GM10248 (cell line): ENCODE measurements at regions not wholly inside any gene's neighbourhood (a gene's known extent, or its start where the extent isn't known, plus 50 kb on each side); places are given as distances from the start of the nearest gene placed in this dataset.

ENCODE experiments used
- CTCF ChIA-PET: fragments of 300-600 bp; sonication (Branson Sonifier 250); formaldehyde crosslinking; extraction: SDS; loops from one replicate; lab custom pipeline; 2021; ENCODE audit warnings: antibody characterized with exemption; lab: Yijun Ruan, JAX
- POLR2A ChIA-PET: fragments of 350-650 bp; sonication (Branson Sonifier 250); formaldehyde crosslinking; extraction: SDS; loops from one replicate; lab custom pipeline; 2020; ENCODE audit warnings: antibody characterized with exemption; lab: Yijun Ruan, JAX
- DNase-seq: peaks from one replicate; pipeline ENCODE4 v3.0.0; 2012; ENCODE audit errors: extremely low spot score
- TF ChIP-seq, protein P1 (sequence below): IDR thresholded peaks from 2 replicates; pipeline ENCODE4 v1.5.1; 2012; ENCODE audit warnings: mild to moderate bottlenecking, low read depth; ENCODE audit errors: extremely low read depth, missing control alignments, control extremely low read depth

DNA sequence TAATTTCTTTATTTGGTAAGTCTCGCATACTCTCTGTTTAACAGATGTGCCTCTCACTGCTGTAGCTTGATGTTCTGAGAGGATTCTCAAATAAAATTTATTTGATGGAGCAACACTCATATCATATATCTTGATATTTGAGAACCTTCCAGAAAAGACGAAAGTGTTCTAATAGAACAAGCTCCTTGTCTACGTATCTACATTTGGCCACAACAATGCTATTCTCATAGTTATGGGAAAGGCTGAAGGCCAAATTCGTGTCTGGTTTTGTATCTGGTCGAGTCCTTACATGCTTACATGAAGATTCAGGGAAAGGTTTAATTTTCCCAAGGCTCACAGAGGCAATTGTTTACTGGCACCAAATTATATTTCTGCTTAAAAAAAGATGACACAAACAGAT is 186.7 kb upstream of the SLC38A2 start:
- CTCF ChIA-PET = no interaction called here
- TF ChIP-seq, protein P1, sequence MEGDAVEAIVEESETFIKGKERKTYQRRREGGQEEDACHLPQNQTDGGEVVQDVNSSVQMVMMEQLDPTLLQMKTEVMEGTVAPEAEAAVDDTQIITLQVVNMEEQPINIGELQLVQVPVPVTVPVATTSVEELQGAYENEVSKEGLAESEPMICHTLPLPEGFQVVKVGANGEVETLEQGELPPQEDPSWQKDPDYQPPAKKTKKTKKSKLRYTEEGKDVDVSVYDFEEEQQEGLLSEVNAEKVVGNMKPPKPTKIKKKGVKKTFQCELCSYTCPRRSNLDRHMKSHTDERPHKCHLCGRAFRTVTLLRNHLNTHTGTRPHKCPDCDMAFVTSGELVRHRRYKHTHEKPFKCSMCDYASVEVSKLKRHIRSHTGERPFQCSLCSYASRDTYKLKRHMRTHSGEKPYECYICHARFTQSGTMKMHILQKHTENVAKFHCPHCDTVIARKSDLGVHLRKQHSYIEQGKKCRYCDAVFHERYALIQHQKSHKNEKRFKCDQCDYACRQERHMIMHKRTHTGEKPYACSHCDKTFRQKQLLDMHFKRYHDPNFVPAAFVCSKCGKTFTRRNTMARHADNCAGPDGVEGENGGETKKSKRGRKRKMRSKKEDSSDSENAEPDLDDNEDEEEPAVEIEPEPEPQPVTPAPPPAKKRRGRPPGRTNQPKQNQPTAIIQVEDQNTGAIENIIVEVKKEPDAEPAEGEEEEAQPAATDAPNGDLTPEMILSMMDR = no peak
- POLR2A ChIA-PET = no interaction called here
- no peak for DNase-seq

DNA sequence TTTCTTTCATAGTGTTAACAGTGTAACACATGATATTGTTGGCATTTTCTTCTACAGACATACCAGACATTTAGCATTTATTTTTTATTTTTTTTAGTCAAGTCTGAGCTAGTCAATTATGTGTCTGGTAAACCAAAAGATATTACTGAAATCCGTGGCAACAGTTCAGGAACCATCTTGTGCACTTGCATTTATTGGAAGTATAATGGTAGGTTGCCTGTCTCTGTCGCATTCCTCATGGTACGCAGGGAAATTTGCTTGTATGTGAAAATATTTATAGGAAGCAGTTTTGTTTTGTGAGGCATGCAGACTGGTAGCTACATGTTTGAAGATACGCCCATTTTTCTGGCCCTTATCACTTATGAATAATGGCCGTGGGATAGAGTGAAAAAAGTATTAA is 186.1 kb upstream of the SLC38A2 start:
- TF ChIP-seq, protein P1 = no peak
- ChIA-PET POLR2A (no interaction called here), CTCF (interaction anchor here (1.3 kb wide), 1 partner anchor 14 kb away, joined by 3 read pairs; no protein-coding TSS in a partner anchor)
- DNase-seq = no peak

DNA sequence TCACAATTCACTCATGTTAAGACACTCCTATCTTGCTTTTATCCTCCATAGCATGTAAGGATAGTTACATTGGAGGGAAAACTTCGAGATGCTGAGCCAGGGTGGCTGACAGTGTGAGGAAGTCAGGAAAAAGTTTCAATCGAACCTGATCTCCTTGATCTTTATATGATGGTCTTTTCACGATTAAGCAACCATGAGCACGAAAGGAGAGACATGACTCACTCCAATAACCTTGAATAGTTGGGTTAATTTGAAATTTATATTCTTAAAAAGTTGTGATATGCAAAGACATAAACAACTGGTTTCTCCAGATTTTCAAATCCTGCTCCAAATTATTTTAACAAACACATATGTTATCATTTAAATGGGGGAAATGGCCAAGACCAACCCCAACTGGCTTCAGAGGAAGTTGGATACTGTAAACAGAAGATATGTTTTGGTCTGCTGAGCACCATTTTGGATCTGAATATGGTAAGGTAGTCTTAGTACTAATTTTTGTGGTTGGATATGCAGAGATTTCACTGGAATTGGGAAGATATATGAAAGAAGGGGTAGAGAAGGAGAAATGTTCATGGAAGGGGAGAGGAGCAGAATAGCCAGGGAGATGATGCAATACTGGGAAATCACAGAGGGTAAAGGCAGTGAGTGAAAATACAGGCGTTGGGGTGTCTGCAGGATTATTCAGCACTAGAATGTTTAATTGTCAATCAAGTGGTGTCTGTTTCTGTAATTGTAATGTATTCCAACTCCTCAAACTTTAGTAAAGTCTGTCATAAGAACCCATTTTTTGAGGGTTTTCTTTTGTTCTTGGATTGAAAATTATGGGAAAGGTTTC is 185.2 kb upstream of the SLC38A2 start:
- TF ChIP-seq, protein P1 = no peak
- no peak for DNase-seq
- ChIA-PET POLR2A (no interaction called here), CTCF (interaction anchor here (1.3 kb wide), 1 partner anchor 13 kb away, joined by 3 read pairs; no protein-coding TSS in a partner anchor)

- DNase-seq = no peak
- ChIA-PET POLR2A (no interaction called here), CTCF (interaction anchor here (1.1 kb wide), 1 partner anchor 10 kb away, joined by 5 read pairs; no protein-coding TSS in a partner anchor)
- TF ChIP-seq, protein P1 = no peak
These were observed 184.4 kb upstream of the SLC38A2 start for GRCh38 chr12:46556819-46557524.

- TF ChIP-seq, protein P1 = no peak
- ChIA-PET POLR2A (no interaction called here), CTCF (interaction anchor here (1.1 kb wide), 1 partner anchor 9 kb away, joined by 5 read pairs; no protein-coding TSS in a partner anchor)
- DNase-seq = no peak
These were observed 183.6 kb upstream of the SLC38A2 start for GRCh38 chr12:46556105-46556559.

GRCh38 chr12:46555406-46555852 is 182.9 kb upstream of the SLC38A2 start:
- no peak for DNase-seq

More at GRCh38 chr12:46555406-46555852, 182.9 kb upstream of the SLC38A2 start:
- CTCF ChIA-PET = no interaction called here
- POLR2A ChIA-PET = no interaction called here
- TF ChIP-seq, protein P1 = no peak
